ENCODE measurements at regions not wholly inside any gene's neighbourhood (a gene's known extent, or its start where the extent isn't known, plus 50 kb on each side); places are given as distances from the start of the nearest gene placed in this dataset.

- TF ChIP-seq, protein P1, sequence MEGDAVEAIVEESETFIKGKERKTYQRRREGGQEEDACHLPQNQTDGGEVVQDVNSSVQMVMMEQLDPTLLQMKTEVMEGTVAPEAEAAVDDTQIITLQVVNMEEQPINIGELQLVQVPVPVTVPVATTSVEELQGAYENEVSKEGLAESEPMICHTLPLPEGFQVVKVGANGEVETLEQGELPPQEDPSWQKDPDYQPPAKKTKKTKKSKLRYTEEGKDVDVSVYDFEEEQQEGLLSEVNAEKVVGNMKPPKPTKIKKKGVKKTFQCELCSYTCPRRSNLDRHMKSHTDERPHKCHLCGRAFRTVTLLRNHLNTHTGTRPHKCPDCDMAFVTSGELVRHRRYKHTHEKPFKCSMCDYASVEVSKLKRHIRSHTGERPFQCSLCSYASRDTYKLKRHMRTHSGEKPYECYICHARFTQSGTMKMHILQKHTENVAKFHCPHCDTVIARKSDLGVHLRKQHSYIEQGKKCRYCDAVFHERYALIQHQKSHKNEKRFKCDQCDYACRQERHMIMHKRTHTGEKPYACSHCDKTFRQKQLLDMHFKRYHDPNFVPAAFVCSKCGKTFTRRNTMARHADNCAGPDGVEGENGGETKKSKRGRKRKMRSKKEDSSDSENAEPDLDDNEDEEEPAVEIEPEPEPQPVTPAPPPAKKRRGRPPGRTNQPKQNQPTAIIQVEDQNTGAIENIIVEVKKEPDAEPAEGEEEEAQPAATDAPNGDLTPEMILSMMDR (IDR thresholded peaks at IDR 0.05; ENCODE audit: extremely low read depth, low read depth, low read length), result no peak
Measured at GRCh38 chr1:189336115-189337100, 1141.3 kb downstream of the BRINP3 start.

DNA sequence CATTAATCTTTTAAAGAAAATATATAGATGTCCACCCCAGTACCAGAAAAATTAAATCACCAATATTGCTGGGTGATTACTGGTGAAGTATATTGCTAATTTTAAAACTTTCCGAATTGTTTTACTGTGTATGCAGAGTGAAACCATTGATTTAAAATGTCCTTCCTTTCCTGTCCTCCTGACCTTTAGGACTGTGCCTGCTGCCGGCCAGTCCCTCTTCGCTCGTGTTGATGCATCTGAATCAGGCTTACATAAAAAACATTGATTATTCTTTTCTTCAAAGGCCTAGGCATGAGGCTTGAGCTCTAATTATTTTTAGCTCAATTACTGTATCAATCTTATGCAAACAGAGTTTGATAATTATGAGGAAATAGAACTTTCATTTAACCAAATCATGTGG lies 1128.1 kb downstream of the BRINP3 start:
- Histone ChIP-seq H3K27ac (ENCODE audit: low read depth, low read length) (no peak overlapping the region), H3K9me3 (ENCODE audit: low read depth, low read length) (no peaks in the 10 kb centered on the region), H3K4me2 (ENCODE audit: insufficient read depth, low read length) (no peak overlapping the region), H3K36me3 (ENCODE audit: insufficient read depth, low read length) (no peaks in the 10 kb centered on the region), H3K4me1 (ENCODE audit: insufficient read depth, low read length) (no peaks in the 10 kb centered on the region), H3K79me2 (ENCODE audit: insufficient read depth, low read length) (no peaks in the 10 kb centered on the region), H2AFZ (ENCODE audit: low read length) (no peak overlapping the region), H3K4me3 (ENCODE audit: insufficient read depth, low read length) (no peak overlapping the region), H3K27me3 (ENCODE audit: insufficient read depth, low read length) (no peaks in the 10 kb centered on the region), H4K20me1 (ENCODE audit: insufficient read depth, low read length) (no peaks in the 10 kb centered on the region)
- DNase-seq (ENCODE audit: insufficient read length, low spot score, missing footprints), result no peak
- TF ChIP-seq, protein P1 (IDR thresholded peaks at IDR 0.05; ENCODE audit: extremely low read depth, low read depth, low read length), result no peak

More at GRCh38 chr1:189336115-189337100, 1141.3 kb downstream of the BRINP3 start:
- Histone ChIP-seq H2AFZ (ENCODE audit: low read length) (no peak overlapping the region), H3K4me3 (ENCODE audit: insufficient read depth, low read length) (no peak overlapping the region), H3K4me2 (ENCODE audit: insufficient read depth, low read length) (no peak overlapping the region), H3K27ac (ENCODE audit: low read depth, low read length) (no peak overlapping the region), H3K4me1 (ENCODE audit: insufficient read depth, low read length) (no peaks in the 10 kb centered on the region), H3K27me3 (ENCODE audit: insufficient read depth, low read length) (no peaks in the 10 kb centered on the region), H3K9me3 (ENCODE audit: low read depth, low read length) (peaks cover 3% of the 10 kb centered on the region), H3K79me2 (ENCODE audit: insufficient read depth, low read length) (no peaks in the 10 kb centered on the region), H3K36me3 (ENCODE audit: insufficient read depth, low read length) (no peaks in the 10 kb centered on the region), H4K20me1 (ENCODE audit: insufficient read depth, low read length) (no peaks in the 10 kb centered on the region)
- DNase-seq (ENCODE audit: insufficient read length, low spot score, missing footprints), result no peak

DNA sequence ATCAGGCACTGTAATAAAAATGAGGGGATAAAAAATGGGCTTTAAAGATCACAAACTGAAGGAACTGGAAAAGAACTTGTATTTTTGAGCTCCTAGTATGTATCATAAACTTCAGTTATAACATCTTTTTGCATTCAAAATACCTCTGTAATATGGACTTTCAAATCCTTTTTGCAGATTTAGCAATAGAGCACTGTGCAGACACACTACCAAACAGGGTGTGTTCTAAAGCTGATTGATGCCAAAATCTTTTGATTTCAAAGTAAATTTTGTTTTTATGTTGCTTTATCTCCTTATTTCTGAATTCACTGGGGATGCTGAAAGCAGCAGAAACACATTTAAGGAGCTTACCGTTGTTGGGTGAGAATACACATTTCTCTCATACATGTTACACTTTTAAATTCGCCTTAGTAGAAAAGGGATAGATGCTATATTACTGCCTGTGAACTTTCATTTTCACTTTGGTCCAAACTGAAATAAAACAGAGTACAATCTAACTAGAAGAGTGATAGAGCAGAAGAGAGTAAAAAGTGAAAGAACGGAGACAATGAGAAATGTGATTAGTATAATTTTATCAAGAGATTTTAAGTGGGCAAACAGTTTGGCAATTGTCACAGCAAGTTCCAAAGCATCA lies 1126.6 kb downstream of the BRINP3 start:
- no peak overlapping the region for H3K4me3 ChIP-seq (ENCODE audit: insufficient read depth, low read length)
- no peaks in the 10 kb centered on the region for H3K27me3 ChIP-seq (ENCODE audit: insufficient read depth, low read length)
- H3K9me3 ChIP-seq (ENCODE audit: low read depth, low read length), result no peaks in the 10 kb centered on the region
- no peaks in the 10 kb centered on the region for H3K79me2 ChIP-seq (ENCODE audit: insufficient read depth, low read length)
- no peak overlapping the region for H2AFZ ChIP-seq (ENCODE audit: low read length)
- H3K27ac ChIP-seq (ENCODE audit: low read depth, low read length), result no peak overlapping the region
- no peak overlapping the region for H3K4me2 ChIP-seq (ENCODE audit: insufficient read depth, low read length)
- TF ChIP-seq, protein P1 (IDR thresholded peaks at IDR 0.05; ENCODE audit: extremely low read depth, low read depth, low read length), result no peak
- no peaks in the 10 kb centered on the region for H3K4me1 ChIP-seq (ENCODE audit: insufficient read depth, low read length)
- no peak for DNase-seq (ENCODE audit: insufficient read length, low spot score, missing footprints)
- H4K20me1 ChIP-seq (ENCODE audit: insufficient read depth, low read length), result no peaks in the 10 kb centered on the region
- H3K36me3 ChIP-seq (ENCODE audit: insufficient read depth, low read length), result no peaks in the 10 kb centered on the region

DNA sequence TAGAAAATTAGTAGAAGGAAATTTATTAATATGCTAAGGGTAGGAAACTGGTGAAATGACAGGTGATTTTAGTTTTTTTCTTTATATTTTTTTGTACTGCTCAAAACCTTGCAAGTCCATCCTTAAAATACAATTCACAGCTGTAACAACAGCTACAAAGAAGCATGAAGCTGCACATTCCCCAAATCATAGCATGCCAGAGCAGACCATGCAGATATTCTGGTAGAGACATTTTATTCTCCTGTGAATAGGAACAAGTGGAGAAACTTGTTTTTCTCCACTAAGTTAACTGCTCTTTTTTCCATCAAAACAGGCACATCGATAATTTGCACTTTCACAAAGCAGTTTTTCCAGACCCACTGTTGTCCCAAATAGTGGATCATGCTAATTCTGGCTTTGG lies 1125.7 kb downstream of the BRINP3 start:
- TF ChIP-seq, protein P1 (IDR thresholded peaks at IDR 0.05; ENCODE audit: extremely low read depth, low read depth, low read length), result no peak
- no peaks in the 10 kb centered on the region for H3K27me3 ChIP-seq (ENCODE audit: insufficient read depth, low read length)
- H4K20me1 ChIP-seq (ENCODE audit: insufficient read depth, low read length), result no peaks in the 10 kb centered on the region
- H3K9me3 ChIP-seq (ENCODE audit: low read depth, low read length), result no peaks in the 10 kb centered on the region
- H3K4me3 ChIP-seq (ENCODE audit: insufficient read depth, low read length), result no peak overlapping the region
- H3K4me2 ChIP-seq (ENCODE audit: insufficient read depth, low read length), result no peak overlapping the region
- no peak for DNase-seq (ENCODE audit: insufficient read length, low spot score, missing footprints)
- no peaks in the 10 kb centered on the region for H3K36me3 ChIP-seq (ENCODE audit: insufficient read depth, low read length)
- no peaks in the 10 kb centered on the region for H3K4me1 ChIP-seq (ENCODE audit: insufficient read depth, low read length)
- no peak overlapping the region for H3K27ac ChIP-seq (ENCODE audit: low read depth, low read length)
- H3K79me2 ChIP-seq (ENCODE audit: insufficient read depth, low read length), result no peaks in the 10 kb centered on the region
- no peak overlapping the region for H2AFZ ChIP-seq (ENCODE audit: low read length)
